DMS153 treated with DMSO at 0.1 percent for 48 hours (cell line): ENCODE measurements at regions not wholly inside any gene's neighbourhood (a gene's known extent, or its start where the extent isn't known, plus 50 kb on each side); places are given as distances from the start of the nearest gene placed in this dataset.

Source experiments
- DNase-seq: peaks from one replicate; lab custom pipeline; 2025; ENCODE audit not compliant: unreplicated experiment; lab: John Stamatoyannopoulos, UW

DNA sequence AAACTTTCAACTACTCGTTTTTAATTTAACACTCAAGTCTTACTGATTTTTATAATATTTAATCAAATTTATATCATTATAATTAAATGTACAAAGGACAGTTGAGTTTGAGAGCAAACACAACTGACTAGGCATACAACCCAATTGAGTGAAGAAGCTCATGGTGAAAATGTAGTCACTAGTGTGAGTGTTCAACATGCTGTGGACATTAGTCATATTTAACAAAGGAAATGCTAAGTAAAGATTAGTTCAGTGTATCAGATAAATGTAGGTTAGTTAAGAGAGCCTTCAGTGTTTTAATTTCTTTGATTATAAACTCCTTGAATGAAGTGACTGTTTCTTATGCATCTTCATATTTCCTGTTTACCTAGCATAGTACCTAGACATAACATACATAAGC lies 444.2 kb upstream of the GOLIM4 start:
- DNase-seq = no peak

- no peak for DNase-seq
These were observed 439.0 kb upstream of the GOLIM4 start for GRCh38 chr3:168534761-168535160.

DNA sequence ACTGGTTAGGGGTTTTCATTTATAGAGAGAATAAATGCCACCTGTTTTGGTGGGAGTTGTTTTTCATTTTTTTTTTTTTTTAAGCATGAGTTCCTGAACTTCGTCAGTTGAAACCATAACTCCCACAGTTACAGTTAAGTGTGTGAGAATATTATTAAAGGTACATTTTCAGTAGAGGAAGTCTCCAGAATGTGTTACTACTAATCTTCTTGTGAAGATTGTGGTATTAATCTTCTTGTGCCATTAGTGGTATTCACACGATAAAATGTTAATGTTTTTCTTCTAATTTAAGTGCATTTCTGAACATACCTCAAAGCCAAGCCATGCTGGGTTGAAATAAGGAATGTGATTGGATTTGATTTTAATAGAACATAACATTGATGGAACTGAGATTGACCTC lies 437.9 kb upstream of the GOLIM4 start:
- DNase-seq = no peak

DNA sequence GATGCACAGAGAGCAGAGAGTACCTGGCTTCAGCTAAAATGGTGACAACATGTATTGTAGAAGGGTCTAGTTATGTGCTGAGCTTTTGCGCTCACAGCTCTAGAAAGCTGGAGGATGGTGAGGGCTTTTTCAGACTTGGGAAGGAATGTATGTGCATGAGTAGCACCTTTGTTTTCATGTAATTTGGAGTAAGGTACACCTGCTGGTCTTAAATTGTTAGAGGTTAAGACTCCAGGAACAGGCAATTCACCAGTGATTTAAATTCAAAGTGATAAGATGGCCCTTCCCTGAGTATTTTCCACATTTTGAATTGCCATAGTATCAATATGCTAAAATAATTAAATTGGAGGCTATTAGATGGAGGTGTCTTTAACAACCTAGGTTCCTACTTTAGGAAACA lies 436.4 kb upstream of the GOLIM4 start:
- DNase-seq = no peak

- no peak for DNase-seq
These were observed 435.4 kb upstream of the GOLIM4 start for GRCh38 chr3:168531116-168531515.

DNA sequence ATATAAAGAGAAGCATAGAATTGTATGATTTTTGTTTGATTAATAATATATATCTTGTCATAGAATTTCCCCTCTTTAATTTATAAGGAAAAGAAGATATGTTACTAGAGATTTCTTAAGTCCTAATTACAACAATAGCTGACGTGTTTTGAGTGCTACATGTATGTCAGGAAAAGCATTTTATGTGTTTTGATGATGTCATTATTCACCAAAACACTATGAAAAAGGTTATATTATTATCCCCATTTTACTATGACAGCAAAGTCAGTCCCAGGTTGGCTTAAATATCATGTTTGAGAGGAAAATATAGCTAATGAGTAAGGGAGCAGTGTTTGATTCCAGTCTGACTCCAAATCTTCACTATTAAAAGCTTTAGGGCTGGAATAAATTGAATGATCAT lies 428.4 kb upstream of the GOLIM4 start:
- DNase-seq = no peak

DNA sequence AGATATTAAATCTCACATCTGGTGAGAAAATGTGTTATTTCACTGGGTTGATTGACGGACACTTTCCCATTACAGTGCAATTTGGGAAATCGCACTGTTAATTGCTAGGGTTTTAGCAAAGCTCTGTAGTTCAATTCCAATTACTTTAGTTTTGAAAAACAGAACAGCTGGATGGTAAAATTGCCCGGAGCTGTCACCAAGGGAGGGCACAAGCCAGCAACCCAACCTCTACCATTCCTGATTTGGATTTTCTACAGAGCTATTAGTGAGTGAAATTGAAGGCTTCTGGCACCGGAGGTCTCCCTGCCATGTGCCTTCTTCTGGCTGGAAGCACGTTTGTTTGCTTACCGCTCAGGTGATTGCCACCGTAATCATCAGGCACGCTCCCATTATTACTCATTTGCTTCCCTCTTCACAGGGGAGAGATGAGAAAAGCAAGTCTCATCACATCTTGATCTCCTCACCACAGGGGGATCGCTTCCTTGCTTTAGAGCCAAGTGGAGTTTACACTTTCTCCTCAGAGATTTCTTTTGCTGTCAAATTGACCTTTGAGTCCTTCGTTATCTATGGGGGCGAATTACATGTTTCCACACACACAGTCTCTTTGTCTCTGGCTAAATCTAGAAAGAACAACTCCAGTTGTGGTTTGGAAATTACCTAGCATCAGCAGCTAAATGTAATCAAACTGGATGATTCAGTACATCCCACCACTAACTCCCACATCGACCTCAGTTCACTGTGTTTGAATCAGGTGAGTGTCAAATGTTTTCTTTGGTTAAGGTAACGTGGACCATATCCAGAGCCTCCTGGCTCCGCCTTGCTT lies 421.7 kb upstream of the GOLIM4 start:
- DNase-seq = peak; percentile 8

DNA sequence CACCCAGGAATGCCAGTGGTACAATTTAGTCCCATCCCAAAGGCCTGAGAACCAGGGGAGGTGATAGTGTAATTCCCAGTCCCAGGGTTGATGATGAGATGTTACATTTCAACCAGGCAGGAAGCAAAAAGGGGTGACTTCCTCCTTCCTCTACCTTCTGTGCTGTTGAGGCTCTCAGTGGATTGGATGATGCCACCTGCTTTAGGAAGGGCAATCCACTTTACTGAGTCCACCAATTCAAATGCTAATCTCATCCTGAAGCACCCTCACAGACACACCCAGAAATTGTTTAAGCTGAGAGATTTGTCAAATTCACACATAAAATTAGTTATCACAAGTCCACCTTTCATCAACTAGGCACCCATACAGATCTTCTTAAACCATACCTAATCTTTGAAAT lies 418.5 kb upstream of the GOLIM4 start:
- no peak for DNase-seq

- DNase-seq = no peak
These were observed 417.1 kb upstream of the GOLIM4 start for GRCh38 chr3:168512802-168513201.

- DNase-seq = no peak
These were observed 415.8 kb upstream of the GOLIM4 start for GRCh38 chr3:168511428-168512014.

GRCh38 chr3:168506589-168506988 lies 410.9 kb upstream of the GOLIM4 start:
- no peak for DNase-seq

DNA sequence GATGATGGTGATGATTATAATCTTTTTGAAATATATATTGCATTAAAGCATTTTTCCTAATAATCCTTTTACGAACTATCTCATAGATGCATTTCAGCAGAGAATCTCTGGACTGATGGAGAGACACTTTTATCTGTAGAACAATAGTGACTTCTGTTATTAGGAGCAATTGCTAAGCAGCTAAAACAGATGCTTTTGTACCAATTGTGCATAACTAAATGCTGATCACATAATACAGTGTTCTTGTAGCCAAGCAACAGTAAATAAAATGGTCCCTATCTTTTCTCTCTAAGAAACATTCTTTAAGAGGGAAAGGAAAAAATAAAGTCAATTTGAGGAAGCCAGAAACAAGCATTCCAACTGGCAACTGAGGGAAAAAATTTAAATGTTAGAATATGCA lies 405.8 kb upstream of the GOLIM4 start:
- DNase-seq = no peak

DNA sequence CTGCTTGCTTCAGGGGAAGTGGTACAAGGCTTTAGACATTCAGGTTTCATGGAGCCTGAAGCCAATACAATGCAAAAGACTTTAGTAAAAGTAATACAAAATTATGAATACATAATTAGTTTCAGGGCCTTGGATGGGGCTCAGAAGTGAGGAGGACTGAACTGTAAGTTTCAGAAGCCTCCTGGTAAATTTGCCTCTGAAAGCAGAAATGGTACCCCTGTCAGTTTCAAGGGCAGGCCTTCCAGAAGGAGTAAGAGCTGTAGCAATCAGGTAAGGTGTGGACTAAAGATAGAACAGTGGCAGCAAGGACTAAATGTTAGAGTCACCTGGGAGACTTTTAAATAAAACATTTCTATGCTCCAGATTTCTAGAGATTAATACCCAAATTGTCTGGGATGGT lies 402.5 kb upstream of the GOLIM4 start:
- DNase-seq = no peak

DNA sequence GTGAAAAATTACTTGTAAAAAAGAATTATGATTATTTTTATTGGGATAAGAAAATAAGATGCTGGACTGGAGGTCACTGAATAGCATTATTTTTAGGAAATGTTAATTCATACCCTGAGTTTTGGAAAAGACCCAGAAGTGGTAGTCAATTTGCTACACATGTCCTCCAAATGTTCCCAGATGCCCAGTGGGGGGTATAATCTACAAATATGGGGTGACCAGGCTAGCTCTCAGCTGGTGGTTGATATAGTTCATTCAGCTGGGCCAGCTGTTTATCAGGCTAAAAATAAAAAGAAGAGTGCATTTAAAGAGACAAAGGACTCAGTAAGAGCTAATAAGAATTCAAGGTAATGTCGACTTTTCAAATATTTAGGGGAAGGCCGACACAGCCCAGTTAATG lies 402.0 kb upstream of the GOLIM4 start:
- no peak for DNase-seq

GRCh38 chr3:168497183-168497582 lies 401.5 kb upstream of the GOLIM4 start:
- no peak for DNase-seq

DNA sequence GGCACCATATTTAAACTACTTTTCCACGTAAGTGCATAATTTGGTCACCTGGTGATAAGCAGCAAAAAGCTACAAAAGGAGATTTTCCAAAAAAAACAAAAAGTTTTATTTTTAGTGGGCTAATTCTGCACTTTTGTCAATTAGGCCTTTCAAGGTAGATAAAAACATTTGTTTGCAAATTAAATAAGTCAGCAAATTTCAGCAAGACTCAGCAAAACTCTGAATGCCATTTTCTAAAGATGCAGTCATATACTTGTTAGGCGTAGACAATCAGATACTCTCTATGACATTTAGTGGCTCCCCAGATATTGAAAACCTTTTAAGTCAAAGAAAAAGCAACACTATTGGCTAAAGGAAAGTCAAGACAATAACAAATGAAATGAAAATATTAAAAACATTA lies 400.2 kb upstream of the GOLIM4 start:
- DNase-seq = no peak

GRCh38 chr3:168495270-168495669 lies 399.5 kb upstream of the GOLIM4 start:
- DNase-seq = no peak

DNA sequence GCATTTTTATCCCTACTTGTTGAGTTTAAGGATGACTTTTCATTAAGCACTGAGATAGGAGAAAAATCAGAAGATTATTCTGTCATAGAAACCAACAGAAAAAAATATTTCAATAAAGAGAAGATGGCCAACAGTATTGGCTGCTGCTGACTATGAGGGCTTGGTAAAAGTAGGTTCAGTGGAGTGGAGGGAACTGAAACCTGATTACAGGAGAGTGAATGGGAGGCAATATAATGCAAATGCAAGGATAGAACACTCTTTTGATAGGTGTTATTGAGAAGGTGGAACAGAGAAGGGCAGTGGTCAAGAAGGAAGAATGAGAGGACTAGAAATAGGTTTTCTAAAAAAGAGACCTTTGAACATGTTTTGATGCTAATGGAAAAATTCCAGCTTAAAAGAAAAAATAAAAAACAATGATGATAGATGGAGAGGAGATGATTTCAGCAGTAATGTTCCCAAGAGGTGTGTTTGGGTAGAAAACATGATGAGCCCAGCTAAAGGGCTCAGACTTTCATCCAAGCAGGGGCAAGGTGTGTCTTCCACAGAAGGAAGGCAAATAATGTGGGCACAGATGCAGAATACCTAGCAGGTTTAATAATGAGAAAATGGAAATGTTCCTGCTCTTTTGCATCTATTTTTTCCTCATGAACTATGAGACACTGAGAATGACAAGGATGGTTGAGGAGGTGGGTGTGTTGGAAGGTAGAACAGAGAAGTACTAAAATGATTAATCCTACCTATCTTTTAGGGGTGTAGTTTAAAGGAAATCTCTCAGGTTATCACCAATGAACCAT lies 397.9 kb upstream of the GOLIM4 start:
- DNase-seq = no peak

GRCh38 chr3:168490981-168491380 lies 395.3 kb upstream of the GOLIM4 start:
- no peak for DNase-seq

DNA sequence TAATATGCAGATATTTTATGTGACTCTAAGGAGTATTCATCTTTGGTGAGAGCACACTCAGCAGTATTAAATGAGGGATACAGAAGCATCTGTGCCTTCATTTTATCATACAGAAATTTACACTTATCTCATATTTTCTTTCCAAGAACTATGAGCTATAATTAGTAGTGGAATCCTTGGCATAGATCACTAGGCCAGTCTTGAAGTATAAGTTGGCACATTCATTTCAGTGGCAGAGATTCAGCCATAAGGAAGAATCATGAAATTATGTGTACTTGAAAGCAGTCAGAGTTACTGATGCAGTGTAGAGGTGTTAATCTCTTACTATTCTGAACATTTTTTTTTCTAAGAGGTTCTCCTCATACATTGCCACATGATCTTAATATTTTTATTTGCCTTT lies 393.6 kb upstream of the GOLIM4 start:
- DNase-seq = no peak

DNA sequence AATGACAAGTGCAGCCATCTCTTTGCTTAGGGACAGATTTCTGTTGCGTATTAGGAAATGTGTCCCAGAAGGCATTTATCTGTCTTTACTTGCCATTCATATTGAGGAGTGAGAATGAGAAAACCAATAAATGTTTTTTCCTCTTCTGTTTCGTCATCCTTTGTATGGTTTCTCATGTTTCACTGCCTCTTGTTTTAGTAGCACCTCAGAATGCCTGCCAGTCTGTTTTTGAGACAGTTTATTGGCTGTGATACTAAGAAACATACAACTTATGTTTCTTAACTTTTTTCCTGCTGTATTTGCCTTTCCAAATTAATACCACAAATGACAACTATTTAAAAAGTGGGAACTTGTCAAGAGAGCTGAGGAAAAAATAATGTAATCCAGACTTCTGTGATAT lies 390.2 kb upstream of the GOLIM4 start:
- no peak for DNase-seq

- no peak for DNase-seq
These were observed 380.7 kb upstream of the GOLIM4 start for GRCh38 chr3:168476360-168476980.
